ENCODE measurements at regions not wholly inside any gene's neighbourhood (a gene's known extent, or its start where the extent isn't known, plus 50 kb on each side); places are given as distances from the start of the nearest gene placed in this dataset.
A peak's percentile ranks its signal among the peaks of the same experiment; 100 is the strongest.

GRCh38 chr11:119551420-119552105, 128.6 kb upstream of the THY1 start:
- DNase-seq, result no peak
- intact Hi-C loops (cut with DNase I), result no loop called here
- ATAC-seq (ENCODE audit: poor library complexity), result no peak

GRCh38 chr11:119550053-119550752, 127.2 kb upstream of the THY1 start:
- DNase-seq (no peak), ATAC-seq (ENCODE audit: poor library complexity) (no peak)
- intact Hi-C loops (cut with DNase I), result no loop called here

- DNase-seq, result no peak
- ATAC-seq (ENCODE audit: poor library complexity), result no peak
- intact Hi-C loops (cut with DNase I), result no loop called here
Observed at GRCh38 chr11:119547511-119547910, 124.5 kb upstream of the THY1 start.

GRCh38 chr11:119545978-119546915, 123.3 kb upstream of the THY1 start:
- intact Hi-C loops (cut with DNase I), result no loop called here
- DNase-seq (no peak), ATAC-seq (ENCODE audit: poor library complexity) (no peak)

GRCh38 chr11:119540370-119541125, 117.6 kb upstream of the THY1 start:
- no peak for DNase-seq
- no peak for ATAC-seq (ENCODE audit: poor library complexity)
- intact Hi-C loops (cut with DNase I), result no loop called here

GRCh38 chr11:119539583-119539982, 116.6 kb upstream of the THY1 start:
- intact Hi-C loops (cut with DNase I), result no loop called here
- no peak for ATAC-seq (ENCODE audit: poor library complexity)
- no peak for DNase-seq

GRCh38 chr11:119538753-119539152, 115.8 kb upstream of the THY1 start:
- DNase-seq, result no peak
- intact Hi-C loops (cut with DNase I), result no loop called here
- no peak for ATAC-seq (ENCODE audit: poor library complexity)

GRCh38 chr11:119537306-119538253, 114.6 kb upstream of the THY1 start:
- no peak for ATAC-seq (ENCODE audit: poor library complexity)
- no peak for DNase-seq
- intact Hi-C loops (cut with DNase I), result no loop called here

- DNase-seq, result no peak
- intact Hi-C loops (cut with DNase I), result no loop called here
Observed at GRCh38 chr11:119536801-119537200, 113.8 kb upstream of the THY1 start.

GRCh38 chr11:119533921-119534736, 111.2 kb upstream of the THY1 start:
- intact Hi-C loops (cut with DNase I), result no loop called here
- peak; percentile 91 for ATAC-seq (ENCODE audit: poor library complexity)

More at GRCh38 chr11:119536801-119537200, 113.8 kb upstream of the THY1 start:
- no peak for ATAC-seq (ENCODE audit: poor library complexity)

GRCh38 chr11:119533462-119533861, 110.5 kb upstream of the THY1 start:
- intact Hi-C loops (cut with DNase I), result no loop called here
- no peak for ATAC-seq (ENCODE audit: poor library complexity)
- no peak for DNase-seq

More at GRCh38 chr11:119533921-119534736, 111.2 kb upstream of the THY1 start:
- peak; percentile 84 for DNase-seq

- intact Hi-C loops (cut with DNase I), result no loop called here
- no peak for DNase-seq
- no peak for ATAC-seq (ENCODE audit: poor library complexity)
Observed at GRCh38 chr11:119532551-119532950, 109.6 kb upstream of the THY1 start.

GRCh38 chr11:119531623-119532022, 108.7 kb upstream of the THY1 start:
- no peak for DNase-seq
- ATAC-seq (ENCODE audit: poor library complexity), result no peak
- intact Hi-C loops (cut with DNase I), result no loop called here

GRCh38 chr11:119531056-119531455, 108.1 kb upstream of the THY1 start:
- intact Hi-C loops (cut with DNase I), result no loop called here

GRCh38 chr11:119530509-119530908, 107.5 kb upstream of the THY1 start:
- ATAC-seq (ENCODE audit: poor library complexity) (no peak), DNase-seq (no peak)
- intact Hi-C loops (cut with DNase I), result no loop called here

More at GRCh38 chr11:119531056-119531455, 108.1 kb upstream of the THY1 start:
- ATAC-seq (ENCODE audit: poor library complexity) (no peak), DNase-seq (no peak)

- no peak for DNase-seq
- intact Hi-C loops (cut with DNase I), result no loop called here
- no peak for ATAC-seq (ENCODE audit: poor library complexity)
Observed at GRCh38 chr11:119529936-119530335, 107.0 kb upstream of the THY1 start.

All from Right ventricle myocardium superior (tissue), 1 donor.